Keratinocyte (primary cell): ENCODE measurements at regions not wholly inside any gene's neighbourhood (a gene's known extent, or its start where the extent isn't known, plus 50 kb on each side); places are given as distances from the start of the nearest gene placed in this dataset.
"Not testable (repeated sequence)": the region's sequence is repeated elsewhere in the genome, so short reads cannot be mapped to it uniquely, and the experiment has no call there.

ENCODE experiments used
- DNase-seq: peaks from one replicate; pipeline ENCODE4 v3.0.0-alpha.2; 2011; ENCODE audit warnings: low read depth, missing footprints, low spot score
- FAIRE-seq: peaks from 2 replicates; lab custom pipeline; 2011; peaks lifted over from hg19 to GRCh38; lab: Jason Lieb, UNC
- H2AFZ ChIP-seq: 2 replicates; pipeline ENCODE4 v1.6.0; 2012; ENCODE audit warnings: low read length, control low read depth, inconsistent platforms; ENCODE audit not compliant: control insufficient read depth
- H3K27ac ChIP-seq: 2 replicates; pipeline ENCODE4 v1.5.1; 2011; ENCODE audit warnings: low read length; ENCODE audit not compliant: control insufficient read depth, insufficient read depth
- H3K27me3 ChIP-seq: 3 replicates; pipeline ENCODE4 v1.6.0; 2011; ENCODE audit warnings: low read length; ENCODE audit not compliant: control insufficient read depth, insufficient read depth; ENCODE audit errors: extremely low read depth
- H3K36me3 ChIP-seq, 2 experiments: 2 replicates in 1 of 2; 3 replicates in 1 of 2; pipeline ENCODE4 v1.5.1; 2011; ENCODE audit warnings: low read length in 2 of 2, mild to moderate bottlenecking in 1 of 2; ENCODE audit not compliant: control insufficient read depth in 2 of 2, insufficient read depth in 2 of 2; ENCODE audit errors: extremely low read depth in 1 of 2
- H3K4me1 ChIP-seq: 3 replicates; pipeline ENCODE4 v1.5.1; 2011; ENCODE audit warnings: low read length; ENCODE audit not compliant: control insufficient read depth, insufficient read depth; ENCODE audit errors: extremely low read depth
- H3K4me2 ChIP-seq: 3 replicates; pipeline ENCODE4 v1.6.0; 2011; ENCODE audit warnings: low read depth, low read length; ENCODE audit not compliant: control insufficient read depth, insufficient read depth; ENCODE audit errors: extremely low read depth
- H3K4me3 ChIP-seq, 3 experiments: fragments of 200-600 bp in 1 of 3; sonication (generic) in 1 of 3; 2 replicates in 2 of 3; 3 replicates in 1 of 3; pipeline ENCODE4 v1.5.1; 2011 to 2016; ENCODE audit warnings: low read length in 3 of 3, mild to moderate bottlenecking in 3 of 3, control low read depth in 2 of 3, inconsistent platforms in 1 of 3, low read depth in 1 of 3, mixed read lengths in 1 of 3, mixed run types in 1 of 3, moderate library complexity in 1 of 3; ENCODE audit not compliant: control insufficient read depth in 2 of 3, insufficient read depth in 2 of 3; ENCODE audit errors: extremely low read depth in 1 of 3
- H3K79me2 ChIP-seq: 2 replicates; pipeline ENCODE4 v1.6.0; 2012; ENCODE audit warnings: low read length; ENCODE audit not compliant: control insufficient read depth, insufficient read depth
- H3K9ac ChIP-seq: 3 replicates; pipeline ENCODE4 v1.6.0; 2011; ENCODE audit warnings: low read length; ENCODE audit not compliant: control insufficient read depth, insufficient read depth; ENCODE audit errors: extremely low read depth
- H3K9me1 ChIP-seq: 3 replicates; pipeline ENCODE4 v1.6.0; 2011; ENCODE audit warnings: low read length; ENCODE audit not compliant: control insufficient read depth, insufficient read depth; ENCODE audit errors: extremely low read depth
- H3K9me3 ChIP-seq: 2 replicates; pipeline ENCODE4 v1.5.1; 2012; ENCODE audit warnings: low read depth, low read length; ENCODE audit not compliant: control insufficient read depth
- H4K20me1 ChIP-seq: 3 replicates; pipeline ENCODE4 v1.6.0; 2011; ENCODE audit warnings: low read length; ENCODE audit not compliant: control insufficient read depth, insufficient read depth; ENCODE audit errors: extremely low read depth
- EZH2 ChIP-seq: IDR thresholded peaks from one replicate; pipeline ENCODE4 v1.6.1; 2012; ENCODE audit warnings: inconsistent platforms, mild to moderate bottlenecking, low read length, moderate library complexity
- dilution Hi-C: fragments of 300-500 bp; cut with MboI; formaldehyde crosslinking; loops from one replicate; pipeline ENCODE4 v1.7.0; 2020; ENCODE audit warnings: low sequenced_read_pairs; ENCODE audit not compliant: extremely low pct_ligation_motif_present
- TF ChIP-seq, protein P1 (sequence below), 3 experiments: IDR thresholded peaks in 1 of 3; conservative IDR thresholded peaks in 1 of 3; optimal IDR thresholded peaks in 1 of 3; 2 replicates in 2 of 3; 3 replicates in 1 of 3; pipeline versions ENCODE3 to v1.5.1; 2011; ENCODE audit warnings: low read length in 3 of 3, mild to moderate bottlenecking in 3 of 3, moderate library complexity in 2 of 3, control low read depth in 1 of 3, inconsistent platforms in 1 of 3; ENCODE audit not compliant: insufficient read depth in 2 of 3; ENCODE audit errors: extremely low read depth in 1 of 3

DNA sequence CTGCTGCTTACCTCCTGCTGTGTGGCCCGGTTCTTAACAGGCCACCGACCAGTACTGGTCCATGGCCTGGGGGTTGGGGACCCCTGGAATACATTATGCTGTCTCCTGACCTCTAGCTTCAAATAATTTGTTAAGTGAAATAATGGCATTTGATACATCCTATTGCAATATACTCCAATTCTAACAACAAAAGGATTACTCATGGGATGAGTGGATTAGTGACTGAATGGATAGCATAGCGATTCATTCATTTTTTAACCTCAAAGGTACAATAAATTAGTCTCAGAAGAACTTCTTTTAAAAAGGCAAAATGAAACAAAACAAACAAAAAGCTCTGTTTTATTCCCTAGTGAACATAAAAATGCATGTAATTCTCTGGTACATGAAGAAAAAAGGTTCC lies 147.9 kb upstream of the PKP2 start:
- Histone ChIP-seq H4K20me1 (no peaks in the 10 kb centered on the region), H3K9ac (no peak overlapping the region), H3K9me1 (no peaks in the 10 kb centered on the region), H2AFZ (no peak overlapping the region), H3K27ac (no peak overlapping the region), H3K4me2 (no peak overlapping the region), H3K4me1 (no peaks in the 10 kb centered on the region), H3K27me3 (no peaks in the 10 kb centered on the region), H3K9me3 (no peaks in the 10 kb centered on the region), H3K36me3 (no peaks in the 10 kb centered on the region), H3K79me2 (no peaks in the 10 kb centered on the region), H3K4me3 (no peak overlapping the region)
- no peak for DNase-seq
- dilution Hi-C loops, result no loop called here
- TF ChIP-seq, protein P1, sequence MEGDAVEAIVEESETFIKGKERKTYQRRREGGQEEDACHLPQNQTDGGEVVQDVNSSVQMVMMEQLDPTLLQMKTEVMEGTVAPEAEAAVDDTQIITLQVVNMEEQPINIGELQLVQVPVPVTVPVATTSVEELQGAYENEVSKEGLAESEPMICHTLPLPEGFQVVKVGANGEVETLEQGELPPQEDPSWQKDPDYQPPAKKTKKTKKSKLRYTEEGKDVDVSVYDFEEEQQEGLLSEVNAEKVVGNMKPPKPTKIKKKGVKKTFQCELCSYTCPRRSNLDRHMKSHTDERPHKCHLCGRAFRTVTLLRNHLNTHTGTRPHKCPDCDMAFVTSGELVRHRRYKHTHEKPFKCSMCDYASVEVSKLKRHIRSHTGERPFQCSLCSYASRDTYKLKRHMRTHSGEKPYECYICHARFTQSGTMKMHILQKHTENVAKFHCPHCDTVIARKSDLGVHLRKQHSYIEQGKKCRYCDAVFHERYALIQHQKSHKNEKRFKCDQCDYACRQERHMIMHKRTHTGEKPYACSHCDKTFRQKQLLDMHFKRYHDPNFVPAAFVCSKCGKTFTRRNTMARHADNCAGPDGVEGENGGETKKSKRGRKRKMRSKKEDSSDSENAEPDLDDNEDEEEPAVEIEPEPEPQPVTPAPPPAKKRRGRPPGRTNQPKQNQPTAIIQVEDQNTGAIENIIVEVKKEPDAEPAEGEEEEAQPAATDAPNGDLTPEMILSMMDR (optimal IDR thresholded peaks at IDR 0.05 in 1 of 3, IDR thresholded peaks at IDR 0.05 in 1 of 3, conservative IDR thresholded peaks at IDR 0.05 in 1 of 3; ENCODE audit: extremely low read depth in 1 of 3, insufficient read depth in 2 of 3, low read length in 3 of 3), result no peak
- TF ChIP-seq EZH2, result no peak
- no peak for FAIRE-seq

DNA sequence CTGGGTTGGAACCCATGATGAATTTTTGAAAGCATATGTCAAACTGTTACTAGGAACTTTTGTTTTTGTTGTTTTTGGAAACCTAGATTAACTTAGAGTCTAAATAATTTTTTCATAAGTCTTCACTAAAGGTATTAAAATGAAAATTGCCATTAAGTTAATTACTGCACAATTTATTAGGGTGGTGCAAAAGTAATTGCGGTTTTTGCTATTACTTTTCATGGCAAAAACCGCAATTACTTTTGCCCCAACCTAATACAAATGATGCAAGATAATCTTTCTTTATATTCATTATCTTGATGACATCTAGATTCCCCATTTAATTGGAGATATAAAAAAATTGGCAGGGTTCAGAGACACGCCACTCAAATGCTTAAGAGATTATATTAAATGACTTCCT lies 145.0 kb upstream of the PKP2 start:
- Histone ChIP-seq H3K9me3 (no peaks in the 10 kb centered on the region), H3K27ac (no peak overlapping the region), H3K4me2 (no peak overlapping the region), H3K36me3 (no peaks in the 10 kb centered on the region), H3K4me1 (no peaks in the 10 kb centered on the region), H3K9me1 (no peaks in the 10 kb centered on the region), H2AFZ (no peak overlapping the region), H3K9ac (no peak overlapping the region), H3K4me3 (no peak overlapping the region), H3K27me3 (no peaks in the 10 kb centered on the region), H3K79me2 (no peaks in the 10 kb centered on the region), H4K20me1 (no peaks in the 10 kb centered on the region)
- no peak for FAIRE-seq
- no peak for TF ChIP-seq EZH2
- TF ChIP-seq, protein P1 (optimal IDR thresholded peaks at IDR 0.05 in 1 of 3, IDR thresholded peaks at IDR 0.05 in 1 of 3, conservative IDR thresholded peaks at IDR 0.05 in 1 of 3; ENCODE audit: extremely low read depth in 1 of 3, insufficient read depth in 2 of 3, low read length in 3 of 3), result no peak
- no peak for DNase-seq
- dilution Hi-C loops, result no loop called here

DNA sequence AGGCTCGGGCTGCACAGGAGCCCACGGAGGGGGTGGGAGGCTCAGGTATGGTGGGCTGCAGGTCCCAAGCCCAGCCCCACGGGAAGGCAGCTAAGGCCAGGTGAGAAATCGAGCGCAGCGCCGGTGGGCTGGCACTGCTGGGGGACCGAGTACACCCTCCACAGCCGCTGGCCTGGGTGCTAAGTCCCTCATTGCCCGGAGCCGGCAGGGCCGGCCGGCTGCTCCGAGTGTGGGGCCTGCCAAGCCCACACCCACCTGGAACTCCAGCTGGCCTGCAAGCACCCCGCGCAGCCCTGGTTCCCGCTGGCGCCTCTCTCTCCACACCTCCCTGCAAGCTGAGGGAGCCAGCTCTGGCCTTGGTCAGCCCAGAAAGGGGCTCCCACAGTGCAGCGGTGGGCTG lies 137.4 kb upstream of the PKP2 start:
- H4K20me1 ChIP-seq, H3K9ac ChIP-seq, H3K27me3 ChIP-seq, H3K4me2 ChIP-seq, H3K4me3 ChIP-seq, H3K36me3 ChIP-seq, H2AFZ ChIP-seq, H3K9me1 ChIP-seq, H3K27ac ChIP-seq, dilution Hi-C loops, H3K4me1 ChIP-seq, DNase-seq, H3K9me3 ChIP-seq, FAIRE-seq, H3K79me2 ChIP-seq: not testable (repeated sequence)
